NK-92 treated with Interleukin-12 subunit alpha and Interleukin-12 subunit beta, amount 100 ng/mL, for 24 hours (cell line): ENCODE measurements at regions not wholly inside any gene's neighbourhood (a gene's known extent, or its start where the extent isn't known, plus 50 kb on each side); places are given as distances from the start of the nearest gene placed in this dataset.

ENCODE experiments used
- DNase-seq: peaks from one replicate; lab custom pipeline; 2025; lab: John Stamatoyannopoulos, UW

- DNase-seq = no peak
These were observed 1692.1 kb downstream of the EFNB2 start for GRCh38 chr13:104843401-104843800.

GRCh38 chr13:104841110-104841509, 1694.4 kb downstream of the EFNB2 start:
- no peak for DNase-seq

GRCh38 chr13:104837756-104838155, 1697.7 kb downstream of the EFNB2 start:
- no peak for DNase-seq

- no peak for DNase-seq
These were observed 1702.2 kb downstream of the EFNB2 start for GRCh38 chr13:104833221-104833620.

- DNase-seq = no peak
These were observed 1703.2 kb downstream of the EFNB2 start for GRCh38 chr13:104832231-104832630.

GRCh38 chr13:104831831-104832230, 1703.6 kb downstream of the EFNB2 start:
- DNase-seq = no peak

GRCh38 chr13:104823709-104824108, 1711.8 kb downstream of the EFNB2 start:
- DNase-seq = no peak

GRCh38 chr13:104823071-104823470, 1712.4 kb downstream of the EFNB2 start:
- DNase-seq = no peak

GRCh38 chr13:104817271-104817670, 1718.2 kb downstream of the EFNB2 start:
- DNase-seq = no peak

- no peak for DNase-seq
These were observed 1718.7 kb downstream of the EFNB2 start for GRCh38 chr13:104816726-104817125.

GRCh38 chr13:104810242-104810641, 1725.2 kb downstream of the EFNB2 start:
- DNase-seq = no peak

- no peak for DNase-seq
These were observed 1726.0 kb downstream of the EFNB2 start for GRCh38 chr13:104809483-104809882.

- no peak for DNase-seq
These were observed 1730.1 kb downstream of the EFNB2 start for GRCh38 chr13:104805346-104805745.

- DNase-seq = no peak
These were observed 1732.9 kb upstream of the SLC10A2 start for GRCh38 chr13:104799152-104799551.

- no peak for DNase-seq
These were observed 1732.3 kb upstream of the SLC10A2 start for GRCh38 chr13:104798486-104798885.

- no peak for DNase-seq
These were observed 1730.4 kb upstream of the SLC10A2 start for GRCh38 chr13:104796581-104796980.

- DNase-seq = no peak
These were observed 1719.7 kb upstream of the SLC10A2 start for GRCh38 chr13:104785952-104786351.

- no peak for DNase-seq
These were observed 1718.7 kb upstream of the SLC10A2 start for GRCh38 chr13:104784891-104785290.

GRCh38 chr13:104782741-104783140, 1716.5 kb upstream of the SLC10A2 start:
- no peak for DNase-seq

GRCh38 chr13:104779311-104779993, 1713.2 kb upstream of the SLC10A2 start:
- DNase-seq = no peak

- DNase-seq = no peak
These were observed 1707.6 kb upstream of the SLC10A2 start for GRCh38 chr13:104773775-104774174.

- no peak for DNase-seq
These were observed 1703.3 kb upstream of the SLC10A2 start for GRCh38 chr13:104769545-104769944.

GRCh38 chr13:104766319-104766718, 1700.1 kb upstream of the SLC10A2 start:
- no peak for DNase-seq

GRCh38 chr13:104764600-104764999, 1698.4 kb upstream of the SLC10A2 start:
- no peak for DNase-seq
